ENCODE measurements at regions not wholly inside any gene's neighbourhood (a gene's known extent, or its start where the extent isn't known, plus 50 kb on each side); places are given as distances from the start of the nearest gene placed in this dataset.
"Not testable (repeated sequence)": the region's sequence is repeated elsewhere in the genome, so short reads cannot be mapped to it uniquely, and the experiment has no call there.

DNA sequence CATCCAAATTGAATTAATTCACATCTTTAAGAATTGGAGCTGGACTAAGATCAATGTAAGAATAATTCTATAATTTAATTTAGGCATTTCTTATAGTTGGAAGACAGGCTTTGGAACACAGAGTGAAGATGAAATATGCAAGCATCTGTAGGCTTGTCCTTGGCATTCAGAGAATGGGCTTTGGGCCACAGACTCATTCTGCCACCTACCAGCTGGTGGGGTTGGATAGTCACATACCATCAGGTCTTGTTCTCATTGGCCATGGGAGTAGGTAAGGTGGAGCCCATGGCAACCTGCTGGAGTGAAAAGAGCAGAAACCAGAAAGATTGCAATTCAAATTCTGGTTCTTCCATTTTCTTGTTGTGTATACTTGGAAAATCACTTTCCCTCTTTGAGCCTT, 300.3 kb downstream of the CYRIA start:
- DNase-seq (ENCODE audit: low read depth): no peak
- in situ Hi-C loops (cut with HindIII; ENCODE audit: low pct_unique_long_range_greater_than_20kb, low sequenced_read_pairs): no loop called here

DNA sequence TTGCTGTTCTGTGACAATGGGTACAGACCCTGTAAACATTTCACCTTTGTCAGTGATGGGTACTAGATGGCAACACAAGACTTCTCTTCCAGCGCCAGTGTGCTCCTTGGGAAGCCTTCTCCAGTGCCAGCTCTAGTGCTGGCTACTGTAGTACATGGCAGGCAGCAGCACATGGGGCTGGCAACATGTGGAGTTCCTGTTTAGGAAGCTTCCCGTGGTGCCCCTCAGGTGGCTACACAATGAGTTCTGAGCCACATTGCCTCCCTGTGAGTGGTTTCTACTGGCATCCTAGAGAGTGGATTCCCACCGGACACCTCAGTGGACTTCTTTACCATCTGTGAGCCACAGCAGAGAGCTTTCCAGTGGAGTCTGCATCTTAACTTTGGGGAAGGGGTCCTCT, 302.1 kb downstream of the CYRIA start:
- in situ Hi-C loops (cut with HindIII; ENCODE audit: low pct_unique_long_range_greater_than_20kb, low sequenced_read_pairs): no loop called here
- DNase-seq (ENCODE audit: low read depth): no peak

DNA sequence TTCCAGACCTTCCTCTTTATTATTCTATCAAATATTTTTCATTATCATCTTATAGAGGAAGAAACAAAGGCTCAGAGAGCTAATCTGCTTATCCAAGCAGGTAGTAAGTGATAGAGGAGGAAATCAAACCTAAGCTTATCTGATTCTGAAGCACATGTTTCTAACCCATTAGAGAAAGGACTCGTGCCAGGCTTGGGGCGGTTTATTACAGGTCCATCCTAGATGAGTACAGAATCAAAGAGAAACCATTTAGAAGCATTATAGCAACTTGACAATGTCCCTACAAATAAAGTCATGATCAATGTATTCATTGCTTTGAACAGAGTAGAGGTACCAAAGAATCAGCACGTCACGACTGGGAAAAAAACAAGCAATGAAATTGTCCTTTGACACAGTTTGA, 303.0 kb downstream of the CYRIA start:
- DNase-seq (ENCODE audit: low read depth): no peak
- in situ Hi-C loops (cut with HindIII; ENCODE audit: low pct_unique_long_range_greater_than_20kb, low sequenced_read_pairs): no loop called here

DNA sequence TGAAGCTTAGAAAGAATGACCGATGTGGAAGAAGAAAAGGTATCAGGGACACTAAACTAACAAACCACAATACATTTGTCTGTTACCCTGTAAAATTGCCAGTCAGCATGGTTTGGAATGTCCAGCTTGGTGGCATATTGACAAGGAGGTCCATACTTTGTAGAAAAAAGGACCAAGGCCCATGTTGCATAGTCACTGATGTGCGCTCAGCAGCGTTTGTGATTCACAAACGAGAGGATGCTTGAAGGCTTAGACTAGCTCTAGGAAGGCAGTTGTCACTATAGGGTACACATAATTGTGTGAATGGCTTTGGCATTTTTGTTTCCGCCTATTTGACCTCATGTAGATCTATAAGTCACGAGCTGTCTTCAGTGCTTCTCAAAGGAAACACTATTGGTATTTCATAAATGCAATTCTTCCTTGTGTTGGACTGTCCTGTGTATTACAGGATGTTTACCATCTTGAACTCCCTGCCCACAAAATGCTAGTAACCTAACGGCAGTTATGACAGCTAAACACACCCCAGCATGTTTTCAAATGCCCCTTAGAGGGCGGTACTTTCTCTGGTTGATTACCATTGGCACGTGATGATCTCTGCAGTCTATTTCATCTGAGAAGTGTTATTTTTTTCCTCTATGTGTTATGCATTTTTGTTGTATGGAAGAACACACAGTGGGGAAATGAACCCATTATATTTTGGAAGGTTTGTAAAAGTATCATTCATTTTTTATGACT, 304.2 kb downstream of the CYRIA start:
- no peak for DNase-seq (ENCODE audit: low read depth)
- in situ Hi-C loops (cut with HindIII; ENCODE audit: low pct_unique_long_range_greater_than_20kb, low sequenced_read_pairs): no loop called here

DNA sequence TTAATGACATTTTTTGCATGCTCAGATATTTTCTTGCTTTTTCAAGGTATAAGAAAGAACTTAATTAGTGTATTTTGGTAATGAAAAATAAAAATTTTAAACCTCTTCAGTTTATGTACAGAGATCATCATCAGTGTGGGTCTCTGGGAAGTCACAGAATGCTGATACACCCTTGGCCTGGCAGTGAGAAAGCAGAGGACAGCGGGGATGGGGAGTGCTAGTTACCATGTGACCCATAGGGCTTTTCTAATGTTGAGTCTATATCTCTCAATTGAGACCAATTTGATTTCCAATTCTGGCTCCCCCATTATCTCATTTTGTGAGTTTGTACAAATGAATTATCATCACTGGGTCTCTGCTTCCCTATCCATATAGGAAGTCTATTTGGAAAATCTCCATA, 305.7 kb downstream of the CYRIA start:
- in situ Hi-C loops (cut with HindIII; ENCODE audit: low pct_unique_long_range_greater_than_20kb, low sequenced_read_pairs): no loop called here
- DNase-seq (ENCODE audit: low read depth): no peak

DNA sequence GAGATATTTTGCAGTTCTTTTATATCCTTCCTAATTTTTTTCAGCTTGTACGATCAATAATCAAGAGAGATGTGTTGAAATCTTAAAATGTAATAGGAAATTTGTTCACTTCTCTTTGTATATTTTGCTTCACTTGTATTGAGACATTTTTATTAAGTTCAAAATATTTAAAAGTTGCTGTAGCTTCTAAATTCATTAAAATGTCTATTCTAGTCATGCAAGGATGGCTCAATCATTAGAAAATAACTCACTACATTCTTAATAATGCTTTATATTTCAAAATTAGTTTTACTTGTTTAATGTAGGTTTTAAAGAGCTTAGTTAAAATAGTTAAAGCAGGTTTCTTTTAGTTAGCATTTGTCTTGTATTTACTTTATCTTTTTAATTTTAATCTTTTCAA, 308.4 kb downstream of the CYRIA start:
- no peak for DNase-seq (ENCODE audit: low read depth)
- in situ Hi-C loops (cut with HindIII; ENCODE audit: low pct_unique_long_range_greater_than_20kb, low sequenced_read_pairs): no loop called here

DNA sequence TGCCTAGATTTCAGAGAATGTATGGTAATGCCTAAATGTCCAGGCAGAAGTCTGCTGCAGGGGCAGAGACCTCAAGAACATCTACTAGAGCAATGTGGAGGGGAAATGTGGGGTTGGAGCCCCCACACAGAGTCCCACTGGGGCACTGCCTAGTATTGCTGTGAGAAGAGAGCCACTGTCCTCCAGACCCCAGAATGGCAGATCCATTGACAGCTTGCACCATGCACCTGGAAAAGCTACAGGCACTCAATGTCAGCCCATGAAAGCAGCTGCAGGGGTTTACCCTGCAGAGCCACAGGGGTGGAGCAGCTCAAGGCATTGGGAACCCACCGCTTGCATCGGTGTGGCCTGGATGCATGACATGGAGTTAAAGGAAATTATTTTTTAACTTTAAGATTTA, 314.1 kb downstream of the CYRIA start:
- no peak for DNase-seq (ENCODE audit: low read depth)
- in situ Hi-C loops (cut with HindIII; ENCODE audit: low pct_unique_long_range_greater_than_20kb, low sequenced_read_pairs): no loop called here

DNA sequence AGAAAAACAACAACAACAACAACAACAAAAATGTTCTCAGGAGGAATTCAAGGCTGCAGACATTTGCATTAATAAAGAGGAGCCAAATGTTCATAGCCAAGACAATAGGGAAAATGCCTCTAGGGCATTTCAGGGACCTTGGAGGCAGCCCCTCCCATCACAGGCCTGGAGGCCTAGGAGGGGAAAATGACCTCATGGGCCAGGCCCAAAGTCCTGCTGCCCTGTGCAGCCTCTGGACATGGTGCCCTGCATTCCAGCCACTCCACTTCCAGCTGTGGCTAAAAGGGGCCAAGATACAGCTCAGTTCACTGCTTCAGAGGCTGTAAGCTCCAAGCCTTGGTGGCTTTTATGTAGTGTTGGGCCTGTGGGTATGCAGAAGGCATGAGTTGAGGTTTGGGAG, 314.5 kb downstream of the CYRIA start:
- in situ Hi-C loops (cut with HindIII; ENCODE audit: low pct_unique_long_range_greater_than_20kb, low sequenced_read_pairs): no loop called here

DNA sequence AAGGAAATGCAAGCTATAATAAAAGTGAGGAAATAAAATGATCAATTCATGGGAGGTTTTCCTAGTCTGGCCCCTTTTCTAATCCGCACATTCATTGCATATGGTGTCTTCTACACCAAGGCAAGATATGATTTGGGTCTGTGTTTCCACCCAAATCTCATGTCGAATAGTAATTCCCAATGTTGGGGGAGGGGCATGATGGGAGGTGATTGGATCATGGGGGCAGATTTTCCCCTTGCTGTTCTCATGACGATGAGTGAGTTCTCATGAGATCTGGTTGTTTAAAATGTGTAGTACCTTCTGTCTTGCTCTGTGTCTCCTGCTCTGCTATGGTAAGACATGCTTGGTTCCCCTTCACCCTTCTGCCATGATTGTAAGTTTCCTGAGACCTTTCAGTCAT, 315.4 kb downstream of the CYRIA start:
- in situ Hi-C loops (cut with HindIII; ENCODE audit: low pct_unique_long_range_greater_than_20kb, low sequenced_read_pairs): no loop called here
- no peak for DNase-seq (ENCODE audit: low read depth)

More for the DNA sequence above, 314.5 kb downstream of the CYRIA start:
- no peak for DNase-seq (ENCODE audit: low read depth)

DNA sequence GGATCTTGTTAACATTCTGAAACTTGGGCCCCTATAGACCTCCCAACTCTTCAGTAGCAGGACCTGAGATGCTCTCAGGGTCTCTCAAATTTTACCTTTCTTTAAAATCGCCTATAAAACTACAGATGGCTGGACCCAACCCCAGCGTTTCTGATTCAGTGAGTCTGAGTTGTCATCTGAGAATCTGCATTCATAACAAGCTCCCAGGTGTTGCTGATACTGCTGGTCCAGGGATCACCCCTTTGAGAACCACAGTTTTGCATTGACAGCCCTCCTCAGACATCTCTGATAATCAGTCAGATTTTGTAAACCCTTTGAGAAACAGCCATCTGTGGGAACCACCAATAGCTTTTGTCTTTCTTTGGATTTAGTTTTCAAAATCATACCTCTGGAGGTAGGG, 315.8 kb downstream of the CYRIA start:
- DNase-seq (ENCODE audit: low read depth): no peak
- in situ Hi-C loops (cut with HindIII; ENCODE audit: low pct_unique_long_range_greater_than_20kb, low sequenced_read_pairs): no loop called here

DNA sequence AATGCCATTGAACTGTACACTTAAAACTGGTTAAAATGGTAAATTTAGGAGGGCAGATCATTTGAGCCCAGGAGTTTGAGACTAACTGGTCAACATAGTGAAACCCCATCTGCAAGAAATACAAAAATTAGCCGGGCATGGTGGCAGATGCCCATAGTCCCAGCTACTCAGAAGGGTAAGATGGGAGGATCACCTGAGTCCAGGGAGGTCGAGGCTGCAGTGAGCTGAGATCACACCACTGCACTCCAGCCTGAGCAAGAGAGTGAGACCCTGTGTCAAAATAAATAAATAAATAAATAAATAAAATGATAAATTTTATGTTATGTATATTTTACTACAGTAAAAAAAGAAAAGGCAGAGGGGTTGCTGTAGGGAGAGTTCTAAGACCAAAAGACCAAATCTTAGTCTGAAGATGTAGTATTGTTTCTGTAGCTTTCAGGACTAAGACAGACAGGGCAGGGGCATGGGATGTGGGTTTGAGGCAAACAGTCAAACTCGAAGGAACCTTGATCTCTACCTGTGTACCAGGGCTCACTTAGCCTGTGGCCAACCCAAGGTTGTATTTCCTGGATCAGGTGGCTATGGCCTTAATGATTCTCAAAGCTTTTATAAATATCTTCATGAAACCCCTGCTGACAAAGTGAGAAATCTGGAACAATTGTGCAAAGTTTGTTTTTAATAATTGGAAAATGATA, 316.7 kb downstream of the CYRIA start:
- in situ Hi-C loops (cut with HindIII; ENCODE audit: low pct_unique_long_range_greater_than_20kb, low sequenced_read_pairs): no loop called here
- DNase-seq (ENCODE audit: low read depth): no peak

DNA sequence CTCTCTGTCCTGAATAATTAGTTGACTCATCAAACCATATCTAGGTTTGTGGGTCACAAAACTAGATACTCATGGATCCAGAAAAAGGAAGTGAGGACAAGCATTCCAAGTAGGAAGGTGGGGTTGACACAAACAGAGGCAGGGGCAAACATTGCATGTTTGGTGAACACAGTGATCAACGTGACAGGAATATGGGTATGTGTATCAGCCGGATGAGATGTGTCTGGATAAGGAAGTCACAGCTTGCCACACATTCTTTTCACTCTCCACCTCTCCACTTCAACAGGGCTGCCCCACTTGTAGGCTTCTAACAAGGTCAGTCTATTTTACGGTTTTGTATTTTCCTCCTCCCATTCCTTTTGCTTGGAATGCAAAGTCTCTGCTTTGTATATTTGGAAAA, 319.0 kb downstream of the CYRIA start:
- in situ Hi-C loops (cut with HindIII; ENCODE audit: low pct_unique_long_range_greater_than_20kb, low sequenced_read_pairs): no loop called here
- no peak for DNase-seq (ENCODE audit: low read depth)

DNA sequence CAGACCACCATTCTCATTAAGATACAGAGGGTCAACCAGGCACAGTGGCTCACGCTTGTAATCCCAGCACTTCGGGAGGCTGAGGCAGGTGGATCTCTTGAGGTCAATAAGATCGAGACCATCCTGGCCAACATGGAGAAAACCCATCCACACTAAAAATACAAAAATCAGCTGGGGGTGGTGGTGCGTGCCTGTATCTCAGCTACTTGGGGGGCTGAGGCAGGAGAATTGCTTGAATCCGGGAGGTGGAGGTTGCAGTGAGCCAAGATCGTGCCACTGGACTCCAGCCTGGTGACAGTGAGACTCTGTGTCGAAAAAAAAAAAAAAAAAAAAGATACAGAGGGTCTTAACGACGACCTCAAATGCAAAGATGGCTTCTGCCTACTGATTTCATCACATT, 320.4 kb downstream of the CYRIA start:
- in situ Hi-C loops (cut with HindIII; ENCODE audit: low pct_unique_long_range_greater_than_20kb, low sequenced_read_pairs); DNase-seq (ENCODE audit: low read depth): not testable (repeated sequence)

DNA sequence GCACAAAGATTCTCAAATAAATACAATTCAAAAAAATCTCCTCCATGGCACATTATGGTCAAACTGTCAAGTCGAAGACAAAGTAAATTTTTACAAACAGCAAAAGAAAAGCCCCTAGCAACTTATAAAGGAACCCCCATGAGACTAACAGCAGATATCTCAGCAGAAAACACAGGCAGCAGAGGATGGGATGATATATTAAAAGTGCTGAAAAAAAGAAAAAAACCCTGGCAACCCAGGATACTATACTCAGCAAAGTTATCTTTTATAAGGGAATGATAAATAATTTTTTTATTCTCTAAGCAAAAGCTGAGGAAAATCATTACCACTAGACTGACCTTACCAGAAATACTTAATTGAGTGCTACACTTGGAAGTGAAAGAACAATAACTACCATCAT, 326.4 kb downstream of the CYRIA start:
- no peak for DNase-seq (ENCODE audit: low read depth)
- in situ Hi-C loops (cut with HindIII; ENCODE audit: low pct_unique_long_range_greater_than_20kb, low sequenced_read_pairs): no loop called here

DNA sequence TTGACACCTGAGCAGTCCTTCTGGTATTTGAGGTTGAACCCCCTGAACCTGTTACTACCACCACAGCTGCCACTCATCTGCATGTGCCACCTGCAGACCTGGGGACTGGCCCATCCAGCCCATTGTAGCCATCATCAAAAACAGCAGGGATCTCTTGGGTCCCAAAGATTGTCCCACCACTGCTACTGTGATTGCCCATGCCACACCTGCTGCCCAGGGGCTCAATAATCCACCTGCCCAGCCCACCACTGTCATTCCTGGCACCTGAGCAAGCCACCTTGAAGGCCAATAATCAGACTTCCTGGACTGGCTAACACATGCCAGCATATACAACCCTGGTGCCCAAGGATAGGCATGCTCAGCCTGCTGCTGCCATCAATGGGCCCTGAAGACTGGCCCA, 327.6 kb downstream of the CYRIA start:
- in situ Hi-C loops (cut with HindIII; ENCODE audit: low pct_unique_long_range_greater_than_20kb, low sequenced_read_pairs): no loop called here

DNA sequence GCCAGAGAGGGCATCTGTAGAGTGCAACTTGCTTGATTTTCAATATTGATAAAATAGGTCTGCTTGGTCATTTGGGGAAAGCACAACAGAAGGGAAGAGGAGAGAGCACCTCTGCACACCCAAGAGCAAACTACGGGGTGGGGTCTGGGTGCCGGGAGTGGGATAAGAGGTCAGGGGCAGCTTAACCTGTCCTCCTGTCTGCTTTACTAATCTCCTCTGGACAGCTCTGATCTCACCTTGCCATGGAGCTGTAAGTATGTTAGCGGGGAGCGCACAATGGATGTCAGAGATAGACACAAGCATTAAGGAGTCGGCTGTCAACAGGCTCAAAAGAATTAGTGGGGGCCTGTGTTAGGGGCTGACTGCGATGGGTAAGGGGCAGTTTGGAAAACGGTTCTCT, 328.7 kb downstream of the CYRIA start:
- DNase-seq (ENCODE audit: low read depth): no peak
- in situ Hi-C loops (cut with HindIII; ENCODE audit: low pct_unique_long_range_greater_than_20kb, low sequenced_read_pairs): no loop called here

More for the DNA sequence above, 327.6 kb downstream of the CYRIA start:
- DNase-seq (ENCODE audit: low read depth): no peak

DNA sequence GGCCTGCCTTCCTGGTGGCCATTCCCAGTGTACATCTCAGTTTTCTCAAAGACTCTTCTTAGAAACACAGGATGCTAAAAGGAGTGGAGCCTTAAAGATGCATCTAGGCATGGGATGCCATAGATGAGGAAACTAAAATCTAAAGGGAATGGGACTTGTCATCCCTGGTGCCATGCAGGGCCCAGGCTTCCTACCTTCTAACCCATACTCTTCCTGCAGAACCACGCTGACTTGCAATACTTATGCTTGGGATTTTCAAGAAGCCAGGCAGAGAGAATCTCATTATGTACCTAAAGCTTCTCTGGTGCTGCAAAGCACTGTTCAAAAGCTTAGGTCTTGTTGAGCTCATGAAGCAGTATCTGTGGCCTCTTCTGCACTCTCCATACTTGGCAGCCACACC, 329.1 kb downstream of the CYRIA start:
- in situ Hi-C loops (cut with HindIII; ENCODE audit: low pct_unique_long_range_greater_than_20kb, low sequenced_read_pairs): no loop called here
- no peak for DNase-seq (ENCODE audit: low read depth)

DNA sequence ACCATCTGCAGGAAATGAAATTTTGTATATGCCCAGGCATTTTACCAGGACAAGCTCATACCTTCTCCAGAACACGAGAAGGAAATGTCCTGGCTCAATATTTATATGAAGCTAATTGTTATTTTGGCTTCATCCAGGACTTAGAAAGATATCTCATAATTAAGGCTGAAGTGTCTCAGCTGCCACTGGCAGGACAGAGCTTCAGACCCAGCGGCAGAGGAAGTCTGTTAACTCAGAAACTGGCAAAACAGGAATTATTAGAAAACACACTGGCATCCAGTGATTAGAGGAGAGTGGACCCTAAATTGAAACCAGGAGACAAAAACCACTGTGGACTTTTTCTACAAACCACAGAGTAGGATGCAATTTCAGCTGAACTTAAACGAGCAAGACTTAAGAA, 329.7 kb downstream of the CYRIA start:
- DNase-seq (ENCODE audit: low read depth): no peak
- in situ Hi-C loops (cut with HindIII; ENCODE audit: low pct_unique_long_range_greater_than_20kb, low sequenced_read_pairs): no loop called here

DNA sequence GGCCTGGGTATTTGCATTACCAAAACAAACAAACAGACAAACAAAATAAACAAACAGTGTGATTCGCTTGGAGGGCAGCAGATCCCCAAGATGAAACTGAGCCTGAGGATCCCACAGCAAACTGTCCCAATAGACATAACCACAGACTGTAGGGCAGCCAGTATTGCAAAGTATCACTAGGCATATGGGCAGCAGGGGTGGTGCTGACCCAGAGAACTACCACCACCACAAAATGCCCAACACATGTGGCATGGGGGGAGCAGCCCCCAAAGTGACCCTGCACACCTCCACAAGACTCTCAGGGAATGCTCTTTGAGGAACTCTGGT, 330.1 kb downstream of the CYRIA start:
- no peak for DNase-seq (ENCODE audit: low read depth)
- in situ Hi-C loops (cut with HindIII; ENCODE audit: low pct_unique_long_range_greater_than_20kb, low sequenced_read_pairs): no loop called here

DNA sequence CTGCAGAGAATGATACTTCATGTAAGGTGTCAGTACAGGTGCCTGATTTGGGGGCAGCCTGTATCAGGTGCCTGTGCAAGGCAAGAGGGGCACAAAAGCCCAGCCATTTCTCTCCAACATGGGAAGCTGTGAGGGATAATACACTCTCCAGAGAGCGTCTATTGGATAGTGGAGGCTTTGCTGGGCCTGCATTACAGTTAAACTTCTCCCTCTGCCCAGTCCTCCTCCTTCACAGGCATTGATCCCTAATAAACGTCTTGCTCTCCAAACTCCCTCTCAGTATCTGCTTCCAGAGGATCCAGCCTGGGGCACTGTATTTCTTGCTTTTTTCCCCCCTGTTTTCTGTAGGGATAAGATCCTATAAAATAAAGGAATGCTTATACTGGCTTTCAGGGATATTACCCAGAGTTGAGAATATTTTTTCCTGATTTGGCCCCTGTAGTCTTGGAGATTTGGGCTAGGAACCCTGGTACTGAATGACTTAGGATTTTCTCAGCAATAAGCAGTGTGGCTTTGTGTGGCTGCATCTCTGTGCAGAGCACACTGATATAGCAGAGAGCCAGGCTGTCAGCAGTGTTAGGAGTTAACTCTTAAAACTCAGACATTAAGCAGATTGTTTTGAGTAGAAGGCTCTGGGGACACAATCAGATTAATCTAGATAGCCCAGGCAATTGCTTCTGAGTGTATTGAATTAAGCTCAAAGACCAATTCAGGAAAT, 330.6 kb downstream of the CYRIA start:
- no peak for DNase-seq (ENCODE audit: low read depth)
- in situ Hi-C loops (cut with HindIII; ENCODE audit: low pct_unique_long_range_greater_than_20kb, low sequenced_read_pairs): no loop called here
